Loucy (cell line): ENCODE measurements at regions not wholly inside any gene's neighbourhood (a gene's known extent, or its start where the extent isn't known, plus 50 kb on each side); places are given as distances from the start of the nearest gene placed in this dataset.

Experiments
- CTCF ChIP-seq: fragments of 200-600 bp; sonication (generic); conservative IDR thresholded peaks from 2 replicates; pipeline ENCODE4 v1.5.1; 2014; ENCODE audit warnings: mild to moderate bottlenecking, antibody characterized with exemption, low read length
- EZH2phosphoT487 ChIP-seq: fragments of 200-600 bp; IDR thresholded peaks from 2 replicates; pipeline ENCODE4 v1.6.1; 2018; ENCODE audit warnings: antibody characterized with exemption, mild to moderate bottlenecking, moderate library complexity, borderline replicate concordance

GRCh38 chr3:127391436-127392155 lies 103.8 kb upstream of the PRR20G start:
- no peak for TF ChIP-seq CTCF
- TF ChIP-seq EZH2phosphoT487 = no peak
